ENCODE measurements at regions not wholly inside any gene's neighbourhood (a gene's known extent, or its start where the extent isn't known, plus 50 kb on each side); places are given as distances from the start of the nearest gene placed in this dataset.

GRCh38 chr12:97748298-97748697, 285.7 kb downstream of the RMST start:
- no peak overlapping the region for H3K4me2 ChIP-seq (ENCODE audit: insufficient read depth, insufficient read length, low read length)
- no CpG with 5 or more reads among the region's 2 CpGs for WGBS (ENCODE audit: extremely low coverage, insufficient read length, low lambda C conversion rate)
- H3K4ac ChIP-seq (ENCODE audit: low read depth, low read length) = no peak overlapping the region
- Mint-ChIP-seq H3K4me3 (no peak overlapping the region), H3K4me1 (peaks cover 12 to 18% of the 10 kb centered on the region in 2 experiments), H3K27ac (no peak overlapping the region), H3K27me3 (ENCODE audit: low read depth) (no peaks in the 10 kb centered on the region), H3K9me3 (no peaks in the 10 kb centered on the region), H3K36me3 (ENCODE audit: insufficient read depth in 1 of 3, low read depth in 3 of 3) (peaks cover 0 to 3% (median 0%) of the 10 kb centered on the region in 3 experiments; a peak in 1 of 7 replicates)
- no peak overlapping the region for H2BK12ac ChIP-seq (ENCODE audit: insufficient read length, low read depth, low read length)
- no peak overlapping the region for H3K9ac ChIP-seq (ENCODE audit: extremely low read depth, insufficient read length, low read length)
- no peaks in the 10 kb centered on the region for H3K23me2 ChIP-seq (ENCODE audit: insufficient read length, low read depth, low read length, poor library complexity, severe bottlenecking)
- no peak overlapping the region for H4K91ac ChIP-seq (ENCODE audit: insufficient read length, low read depth, low read length)
- H2BK20ac ChIP-seq (ENCODE audit: low read depth, low read length, poor library complexity, severe bottlenecking) = no peak overlapping the region
- H3T11ph ChIP-seq (ENCODE audit: low read length) = no peak overlapping the region
- H3K4me1 ChIP-seq (ENCODE audit: insufficient read depth, low read length) = no peaks in the 10 kb centered on the region; the same call in 1 of the 2 replicates
- H2BK120ac ChIP-seq (ENCODE audit: low read depth, low read length, poor library complexity, severe bottlenecking) = no peak overlapping the region
- no peak overlapping the region for H2BK15ac ChIP-seq (ENCODE audit: low read depth, low read length)
- no peaks in the 10 kb centered on the region for H3K79me1 ChIP-seq (ENCODE audit: insufficient read depth, low read depth, low read length, poor library complexity, severe bottlenecking)
- no peak for TF ChIP-seq CTCF (conservative IDR thresholded peaks at IDR 0.05)
- no peak overlapping the region for H2AK5ac ChIP-seq (ENCODE audit: insufficient read length, low read length)
- no peaks in the 10 kb centered on the region for H3K9me3 ChIP-seq (ENCODE audit: control insufficient read depth, low read depth, low read length)
- H3K27me3 ChIP-seq (ENCODE audit: insufficient read depth, low read length) = no peaks in the 10 kb centered on the region
- no peaks in the 10 kb centered on the region for H4K20me1 ChIP-seq (ENCODE audit: control insufficient read depth, insufficient read depth, insufficient read length)
- H3K27ac ChIP-seq (ENCODE audit: insufficient read length, low read depth, low read length) = no peak overlapping the region
- H4K5ac ChIP-seq (ENCODE audit: insufficient read length, low read depth, low read length) = no peak overlapping the region
- H3K79me2 ChIP-seq (ENCODE audit: insufficient read depth, low read length) = no peaks in the 10 kb centered on the region
- H4K8ac ChIP-seq (replicated peaks; ENCODE audit: insufficient read length, low read depth, low read length) = no peak overlapping the region
- no peak overlapping the region for H2AFZ ChIP-seq (ENCODE audit: low read length)
- H3K56ac ChIP-seq (ENCODE audit: insufficient read length, low read depth, low read length) = no peak overlapping the region
- DNase-seq = no peak
- H2BK5ac ChIP-seq (ENCODE audit: insufficient read length, low read length) = no peak overlapping the region
- no peak overlapping the region for H3K23ac ChIP-seq (ENCODE audit: insufficient read length, low read depth, low read length)
- H3K18ac ChIP-seq (ENCODE audit: insufficient read length, low read depth, low read length) = no peak overlapping the region
- H3K14ac ChIP-seq (ENCODE audit: insufficient read depth, low read length) = no peak overlapping the region

Data from H9 (cell line).